Trophoblast cell (in vitro differentiated cells and primary cell): ENCODE measurements at regions not wholly inside any gene's neighbourhood (a gene's known extent, or its start where the extent isn't known, plus 50 kb on each side); places are given as distances from the start of the nearest gene placed in this dataset.

Source experiments
- DNase-seq, 2 donors: peaks; one replicate each; pipeline ENCODE4 v3.0.0-alpha.2; 2016
- H2AFZ ChIP-seq: 2 replicates; pipeline ENCODE4 v1.6.1; 2013; ENCODE audit warnings: low read length, moderate library complexity, mild to moderate bottlenecking; ENCODE audit not compliant: insufficient read depth, poor library complexity
- H2AK5ac ChIP-seq: 2 replicates; pipeline ENCODE4 v1.6.1; 2013; ENCODE audit warnings: mild to moderate bottlenecking, low read length
- H2BK120ac ChIP-seq: 2 replicates; pipeline ENCODE4 v1.6.1; 2013; ENCODE audit warnings: low read length, mild to moderate bottlenecking, moderate library complexity; ENCODE audit not compliant: insufficient read depth, poor library complexity
- H2BK12ac ChIP-seq: 2 replicates; pipeline ENCODE4 v1.6.1; 2013; ENCODE audit warnings: mild to moderate bottlenecking, low read length, moderate library complexity
- H2BK5ac ChIP-seq: 2 replicates; pipeline ENCODE4 v1.6.1; 2013; ENCODE audit warnings: low read length, low read depth, moderate library complexity, mild to moderate bottlenecking; ENCODE audit not compliant: poor library complexity
- H3K14ac ChIP-seq: 2 replicates; pipeline ENCODE4 v1.6.1; 2013; ENCODE audit warnings: mild to moderate bottlenecking, low read length
- H3K18ac ChIP-seq: 2 replicates; pipeline ENCODE4 v1.6.1; 2013; ENCODE audit warnings: mild to moderate bottlenecking, low read length
- H3K23ac ChIP-seq: 2 replicates; pipeline ENCODE4 v1.6.1; 2013; ENCODE audit warnings: low read length
- H3K27ac ChIP-seq: 2 replicates; pipeline ENCODE4 v1.5.1; 2013; ENCODE audit warnings: low read depth, mild to moderate bottlenecking, inconsistent platforms, low read length, moderate library complexity
- H3K27me3 ChIP-seq: 2 replicates; pipeline ENCODE4 v1.6.1; 2013; ENCODE audit warnings: inconsistent platforms, mild to moderate bottlenecking, low read length, moderate library complexity; ENCODE audit not compliant: insufficient read depth
- H3K36me3 ChIP-seq, 2 experiments: 1 replicate in 1 of 2; 2 replicates in 1 of 2; pipeline ENCODE4 v1.6.1; 2013; ENCODE audit warnings: low read length in 2 of 2, mild to moderate bottlenecking in 2 of 2, moderate library complexity in 1 of 2; ENCODE audit not compliant: insufficient read depth in 2 of 2, control insufficient read depth in 1 of 2
- H3K4ac ChIP-seq: 2 replicates; pipeline ENCODE4 v1.6.1; 2013; ENCODE audit warnings: low read depth, mild to moderate bottlenecking, low read length, moderate library complexity
- H3K4me1 ChIP-seq, 2 experiments: 1 replicate in 1 of 2; 2 replicates in 1 of 2; pipeline ENCODE4 v1.6.1; 2013; ENCODE audit warnings: low read length in 2 of 2, mild to moderate bottlenecking in 2 of 2, moderate library complexity in 1 of 2; ENCODE audit not compliant: insufficient read depth in 2 of 2, control insufficient read depth in 1 of 2
- H3K4me2 ChIP-seq: 2 replicates; pipeline ENCODE4 v1.6.1; 2013; ENCODE audit warnings: inconsistent platforms, mild to moderate bottlenecking, low read length, moderate library complexity
- H3K4me3 ChIP-seq: 2 replicates; pipeline ENCODE4 v1.5.1; 2013; ENCODE audit warnings: mild to moderate bottlenecking, low read depth, low read length, inconsistent platforms
- H3K79me1 ChIP-seq: one replicate; pipeline ENCODE4 v1.6.1; 2013; ENCODE audit warnings: low read length
- H3K79me2 ChIP-seq: 2 replicates; pipeline ENCODE4 v1.6.1; 2013; ENCODE audit warnings: low read length, mild to moderate bottlenecking; ENCODE audit not compliant: control insufficient read depth, insufficient read depth, poor library complexity
- H3K9ac ChIP-seq: 2 replicates; pipeline ENCODE4 v1.6.1; 2013; ENCODE audit warnings: mild to moderate bottlenecking, low read length
- H3K9me3 ChIP-seq: 2 replicates; pipeline ENCODE4 v1.6.1; 2013; ENCODE audit warnings: low read depth, mild to moderate bottlenecking, control low read depth, inconsistent platforms, low read length; ENCODE audit not compliant: insufficient read depth
- H4K12ac ChIP-seq: 2 replicates; pipeline ENCODE4 v1.6.1; 2013; ENCODE audit warnings: low read depth, mild to moderate bottlenecking, low read length, moderate library complexity
- H4K8ac ChIP-seq: 2 replicates; pipeline ENCODE4 v1.6.1; 2013; ENCODE audit warnings: low read depth, mild to moderate bottlenecking, low read length, moderate library complexity
- H4K91ac ChIP-seq: one replicate; pipeline ENCODE4 v1.6.1; 2013; ENCODE audit warnings: low read depth, mild to moderate bottlenecking, low read length, moderate library complexity
- WGBS: extraction: QIAGEN DNeasy Blood & Tissue Kit; methylation state at CpG from one replicate; pipeline ENCODE4 v1.1.7; 2013; ENCODE audit warnings: missing lambda C conversion rate; ENCODE audit not compliant: insufficient read length, insufficient coverage; ENCODE audit errors: extremely low coverage; 5-methylcytosine and 5-hydroxymethylcytosine counted together

DNA sequence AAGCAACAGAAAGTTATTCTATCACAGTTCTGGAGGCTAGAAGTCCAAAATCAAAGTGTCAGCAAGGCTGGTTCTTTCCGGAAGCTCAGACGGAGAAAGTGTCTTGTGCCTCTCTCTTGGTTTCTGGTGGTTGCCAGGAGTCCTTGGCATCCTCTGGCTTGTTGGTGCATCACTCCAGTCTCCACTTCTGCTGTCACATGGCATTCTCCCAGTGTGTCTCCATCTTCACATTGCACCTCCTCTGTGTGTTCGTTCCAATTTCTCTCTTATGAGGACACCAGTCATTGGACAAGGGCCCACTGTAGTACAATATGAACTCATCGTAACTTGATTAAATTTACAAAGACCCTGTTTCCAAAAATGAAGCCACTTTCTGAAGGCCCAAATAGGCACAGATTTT, 175.4 kb upstream of the ATP5MC3 start:
- H2AFZ ChIP-seq = no peak overlapping the region
- no peak overlapping the region for H2BK120ac ChIP-seq
- no peak for DNase-seq
- no CpG with 5 or more reads among the region's 4 CpGs for WGBS
- H3K23ac ChIP-seq = no peak overlapping the region
- H3K4me3 ChIP-seq = no peak overlapping the region
- H3K4ac ChIP-seq = no peak overlapping the region
- no peaks in the 10 kb centered on the region for H3K27me3 ChIP-seq
- H4K8ac ChIP-seq = no peak overlapping the region
- no peak overlapping the region for H3K14ac ChIP-seq
- no peak overlapping the region for H4K12ac ChIP-seq
- H3K9me3 ChIP-seq = no peaks in the 10 kb centered on the region
- H2BK5ac ChIP-seq = no peak overlapping the region
- no peak overlapping the region for H4K91ac ChIP-seq
- no peak overlapping the region for H3K18ac ChIP-seq
- H3K79me2 ChIP-seq = no peaks in the 10 kb centered on the region
- no peaks in the 10 kb centered on the region for H3K36me3 ChIP-seq
- H2AK5ac ChIP-seq = no peak overlapping the region
- H3K4me2 ChIP-seq = no peak overlapping the region
- H3K4me1 ChIP-seq = peaks cover 4 to 9% of the 10 kb centered on the region in 2 experiments
- peaks cover 3% of the 10 kb centered on the region for H3K79me1 ChIP-seq
- H3K9ac ChIP-seq = no peak overlapping the region
- no peak overlapping the region for H2BK12ac ChIP-seq
- H3K27ac ChIP-seq = no peak overlapping the region

DNA sequence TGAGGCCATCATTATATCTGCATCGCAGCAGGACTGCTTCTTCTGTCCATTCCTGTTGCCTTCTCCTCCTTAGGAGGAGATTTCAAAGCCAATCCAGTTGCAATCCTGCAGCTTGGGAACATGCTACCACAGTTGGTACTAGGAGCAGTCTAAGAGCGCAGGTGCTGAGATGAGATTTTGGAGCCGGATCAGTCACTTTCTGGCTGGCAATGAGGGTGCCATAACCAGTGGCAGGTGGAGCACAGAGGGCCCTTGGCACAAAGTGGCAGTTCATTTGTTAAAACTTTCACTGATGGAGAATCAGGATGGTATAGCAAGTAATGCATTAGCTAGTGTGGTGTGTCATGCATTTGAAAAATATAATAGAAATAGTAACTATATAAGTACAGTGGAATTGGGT, 173.7 kb upstream of the ATP5MC3 start:
- Histone ChIP-seq H2BK12ac (no peak overlapping the region), H3K4ac (no peak overlapping the region), H4K12ac (no peak overlapping the region), H3K4me3 (no peak overlapping the region), H3K79me2 (no peaks in the 10 kb centered on the region), H2AK5ac (no peak overlapping the region), H3K9ac (no peak overlapping the region), H3K27ac (no peak overlapping the region), H3K4me2 (no peak overlapping the region), H3K23ac (no peak overlapping the region), H4K8ac (no peak overlapping the region), H2BK5ac (no peak overlapping the region), H3K14ac (no peak overlapping the region), H3K36me3 (no peaks in the 10 kb centered on the region), H3K4me1 (peaks cover 4 to 9% of the 10 kb centered on the region in 2 experiments), H3K27me3 (no peaks in the 10 kb centered on the region), H3K79me1 (no peaks in the 10 kb centered on the region), H3K18ac (no peak overlapping the region), H2AFZ (no peak overlapping the region), H4K91ac (no peak overlapping the region), H2BK120ac (no peak overlapping the region), H3K9me3 (no peaks in the 10 kb centered on the region)
- DNase-seq = no peak
- WGBS = no CpG with 5 or more reads among the region's 3 CpGs

DNA sequence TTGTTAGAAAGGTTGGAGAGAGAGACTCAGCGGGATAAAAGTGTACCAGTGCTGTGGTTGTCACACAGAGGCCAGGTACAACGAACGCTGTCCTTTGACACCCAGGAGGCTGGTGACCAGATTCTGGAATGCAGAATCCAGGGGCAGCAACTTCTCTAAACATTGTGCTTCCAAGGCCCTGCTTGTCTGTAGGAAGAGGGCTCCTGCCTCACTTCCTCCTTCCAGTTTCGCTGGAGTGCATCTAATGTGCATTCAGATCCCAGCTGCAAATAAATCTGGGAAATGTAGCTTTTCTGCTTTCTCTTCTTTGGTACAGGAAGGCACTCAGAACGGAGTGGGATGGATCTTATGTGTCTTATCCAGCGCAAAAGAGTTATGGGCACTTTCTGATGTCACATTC, 171.8 kb upstream of the ATP5MC3 start:
- Histone ChIP-seq H3K23ac (no peak overlapping the region), H3K4me2 (no peak overlapping the region), H3K4me1 (peaks cover 4 to 9% of the 10 kb centered on the region in 2 experiments), H2AK5ac (no peak overlapping the region), H4K8ac (no peak overlapping the region), H3K36me3 (no peaks in the 10 kb centered on the region), H2BK120ac (no peak overlapping the region), H3K79me2 (no peaks in the 10 kb centered on the region), H3K9ac (no peak overlapping the region), H2AFZ (no peak overlapping the region), H3K27ac (no peak overlapping the region), H3K4me3 (no peak overlapping the region), H3K27me3 (no peaks in the 10 kb centered on the region), H3K18ac (no peak overlapping the region), H4K12ac (no peak overlapping the region), H3K9me3 (no peaks in the 10 kb centered on the region), H3K14ac (no peak overlapping the region), H3K4ac (no peak overlapping the region), H2BK5ac (no peak overlapping the region), H3K79me1 (no peaks in the 10 kb centered on the region), H4K91ac (no peak overlapping the region), H2BK12ac (no peak overlapping the region)
- WGBS = no CpG with 5 or more reads among the region's 6 CpGs
- DNase-seq = no peak

DNA sequence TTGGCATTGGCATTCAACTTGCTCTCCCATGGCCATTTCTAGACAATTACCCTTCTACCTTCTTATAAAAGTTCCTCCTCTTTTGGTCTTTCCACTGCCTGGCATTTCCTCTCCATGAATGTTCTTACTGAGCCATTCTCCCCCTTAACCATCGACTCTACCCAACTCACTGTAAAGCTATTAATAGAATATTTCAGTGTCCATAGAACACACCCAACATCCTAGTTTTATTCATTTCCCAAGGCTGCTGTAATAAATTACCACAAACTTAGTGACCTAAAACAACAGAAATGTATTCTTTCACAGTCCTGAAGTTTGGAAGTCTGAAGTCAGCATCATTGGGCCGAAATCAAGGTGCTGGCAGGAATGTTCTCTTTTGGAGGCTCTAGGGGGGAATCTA, 170.0 kb upstream of the ATP5MC3 start:
- Histone ChIP-seq H3K4me1 (peaks cover 4 to 9% of the 10 kb centered on the region in 2 experiments), H3K27me3 (no peaks in the 10 kb centered on the region), H3K36me3 (no peaks in the 10 kb centered on the region), H3K18ac (no peak overlapping the region), H3K14ac (no peak overlapping the region), H2BK5ac (no peak overlapping the region), H3K79me1 (no peaks in the 10 kb centered on the region), H4K8ac (no peak overlapping the region), H3K9ac (no peak overlapping the region), H2BK120ac (no peak overlapping the region), H2AK5ac (no peak overlapping the region), H3K4me2 (no peak overlapping the region), H2AFZ (no peak overlapping the region), H4K91ac (no peak overlapping the region), H3K4me3 (no peak overlapping the region), H2BK12ac (no peak overlapping the region), H3K27ac (no peak overlapping the region), H3K9me3 (no peaks in the 10 kb centered on the region), H3K79me2 (no peaks in the 10 kb centered on the region), H3K23ac (no peak overlapping the region), H3K4ac (no peak overlapping the region), H4K12ac (no peak overlapping the region)
- no peak for DNase-seq
- no CpG with 5 or more reads among the region's 2 CpGs for WGBS
